ENCODE measurements at regions not wholly inside any gene's neighbourhood (a gene's known extent, or its start where the extent isn't known, plus 50 kb on each side); places are given as distances from the start of the nearest gene placed in this dataset.

DNA sequence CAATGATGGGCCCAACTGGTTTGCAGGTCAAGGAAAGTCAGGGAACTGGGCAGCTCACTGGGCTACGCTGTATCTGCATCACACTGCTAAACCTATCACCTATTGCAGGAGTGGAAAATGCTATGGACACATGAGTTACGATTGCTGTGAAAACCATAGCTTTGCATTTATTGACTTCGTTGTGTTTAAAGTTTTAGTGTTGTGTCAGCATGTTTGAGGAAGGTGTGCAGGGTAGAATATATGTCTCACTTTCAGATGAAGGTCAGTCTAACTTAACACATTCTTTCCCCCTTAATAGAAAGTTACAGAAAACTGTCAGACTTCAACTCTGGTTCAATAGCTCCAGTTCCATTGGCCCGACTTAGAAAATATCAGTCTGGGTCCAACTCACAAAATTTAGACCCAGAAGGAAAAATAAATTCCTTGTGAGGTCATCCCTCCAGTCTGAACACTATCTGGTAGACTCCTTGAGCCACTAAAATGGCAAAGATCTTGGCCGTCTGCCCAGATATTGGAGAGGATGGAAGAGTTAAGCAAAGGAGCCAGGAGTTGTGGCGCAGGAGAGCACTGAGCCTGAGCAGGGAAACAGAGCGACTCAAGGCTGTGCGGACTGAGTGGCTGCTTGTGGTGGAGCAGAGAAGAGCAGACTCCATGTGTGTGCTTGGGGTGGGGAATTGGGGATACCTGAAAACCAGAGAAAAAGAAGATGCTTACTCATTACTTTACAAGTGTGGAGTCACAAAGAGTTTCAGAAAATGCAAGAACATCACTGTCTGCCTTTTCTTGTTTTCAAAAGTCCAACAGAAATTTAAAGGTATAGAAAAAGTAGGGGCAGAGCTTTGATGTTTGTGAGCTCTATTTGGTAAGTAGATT, 518.5 kb downstream of the FGF9 start:
- no peak for DNase-seq (ENCODE audit: low read depth, low spot score)
- in situ Hi-C loops (cut with HindIII; ENCODE audit: low pct_unique_long_range_greater_than_20kb, low sequenced_read_pairs) = no loop called here

DNA sequence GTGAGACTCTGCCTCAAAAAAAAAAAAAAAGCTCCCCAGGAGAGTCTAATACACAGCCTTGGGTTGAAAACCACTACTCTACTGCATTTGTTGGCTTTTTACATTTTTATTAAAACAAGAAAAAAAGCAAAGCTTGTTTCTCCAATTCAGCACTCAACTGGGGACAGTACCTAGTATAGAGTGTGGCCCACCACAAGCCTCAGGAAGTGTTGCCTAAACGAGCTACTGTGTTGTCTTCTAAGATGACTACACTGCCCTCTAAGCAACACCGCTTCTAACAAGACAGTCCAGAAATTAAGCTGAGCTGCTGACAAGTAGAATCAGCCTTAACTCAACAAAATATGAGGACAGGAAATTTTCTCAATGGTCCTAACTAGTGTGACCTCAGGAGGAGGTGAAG, 522.2 kb downstream of the FGF9 start:
- in situ Hi-C loops (cut with HindIII; ENCODE audit: low pct_unique_long_range_greater_than_20kb, low sequenced_read_pairs) = no loop called here
- DNase-seq (ENCODE audit: low read depth, low spot score) = no peak

DNA sequence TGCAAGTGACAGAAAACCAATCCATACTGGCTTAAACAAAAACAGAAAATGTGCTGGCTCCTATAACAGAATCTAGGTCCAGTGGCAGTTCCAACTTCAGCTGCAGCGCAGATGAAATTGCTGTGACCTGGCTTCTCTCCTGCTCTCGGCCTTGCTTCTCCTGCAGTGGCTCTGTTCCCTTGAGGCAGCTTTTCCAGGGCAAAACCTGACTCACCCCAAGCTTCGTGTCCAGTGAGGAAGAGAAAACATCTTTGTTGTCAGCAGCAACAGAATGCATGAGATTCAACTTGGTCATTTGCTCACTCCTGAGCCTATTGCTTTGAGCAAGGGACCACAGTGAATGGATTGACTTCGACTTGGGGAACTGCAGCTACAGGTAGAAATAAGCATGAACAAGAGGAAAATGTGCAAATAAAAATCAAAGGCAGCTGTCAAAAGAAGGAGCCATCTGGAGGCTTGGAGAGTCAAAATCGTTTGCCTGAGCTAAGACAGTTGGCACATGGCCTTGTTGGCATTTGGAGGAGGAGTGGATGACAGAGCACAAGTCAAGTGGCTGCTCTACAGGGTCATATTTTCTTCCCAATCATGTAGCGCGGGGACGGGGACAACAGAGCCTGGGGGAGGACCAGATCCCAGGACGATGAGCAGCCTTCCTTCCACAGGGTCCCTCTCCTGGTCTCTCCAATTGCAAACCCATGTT, 523.4 kb downstream of the FGF9 start:
- in situ Hi-C loops (cut with HindIII; ENCODE audit: low pct_unique_long_range_greater_than_20kb, low sequenced_read_pairs) = no loop called here
- no peak for DNase-seq (ENCODE audit: low read depth, low spot score)

- DNase-seq (ENCODE audit: low read depth, low spot score) = no peak
- in situ Hi-C loops (cut with HindIII; ENCODE audit: low pct_unique_long_range_greater_than_20kb, low sequenced_read_pairs) = no loop called here
Observed at GRCh38 chr13:22195726-22196125, 524.9 kb downstream of the FGF9 start.

DNA sequence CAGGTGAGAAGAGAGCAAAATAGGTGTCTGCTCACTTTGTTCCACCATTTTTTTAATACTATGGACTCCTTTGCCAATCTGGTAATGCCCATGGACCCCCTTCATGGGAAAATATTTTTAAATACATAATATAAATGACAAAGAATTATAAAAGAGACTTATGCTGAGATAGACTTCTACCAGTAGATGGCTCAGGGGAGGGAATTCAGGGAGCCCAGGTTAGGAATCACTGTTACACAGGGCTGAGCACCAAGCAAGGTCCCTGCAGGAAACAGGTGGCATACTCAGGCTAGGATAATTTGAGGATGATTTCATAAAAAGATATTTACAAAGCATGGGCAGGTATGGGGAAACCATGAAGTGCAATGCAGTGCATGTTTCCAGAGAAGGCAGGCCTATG, 525.9 kb downstream of the FGF9 start:
- DNase-seq (ENCODE audit: low read depth, low spot score) = no peak
- in situ Hi-C loops (cut with HindIII; ENCODE audit: low pct_unique_long_range_greater_than_20kb, low sequenced_read_pairs) = no loop called here

- in situ Hi-C loops (cut with HindIII; ENCODE audit: low pct_unique_long_range_greater_than_20kb, low sequenced_read_pairs) = no loop called here
Observed at GRCh38 chr13:22198001-22198400, 527.1 kb downstream of the FGF9 start.

DNA sequence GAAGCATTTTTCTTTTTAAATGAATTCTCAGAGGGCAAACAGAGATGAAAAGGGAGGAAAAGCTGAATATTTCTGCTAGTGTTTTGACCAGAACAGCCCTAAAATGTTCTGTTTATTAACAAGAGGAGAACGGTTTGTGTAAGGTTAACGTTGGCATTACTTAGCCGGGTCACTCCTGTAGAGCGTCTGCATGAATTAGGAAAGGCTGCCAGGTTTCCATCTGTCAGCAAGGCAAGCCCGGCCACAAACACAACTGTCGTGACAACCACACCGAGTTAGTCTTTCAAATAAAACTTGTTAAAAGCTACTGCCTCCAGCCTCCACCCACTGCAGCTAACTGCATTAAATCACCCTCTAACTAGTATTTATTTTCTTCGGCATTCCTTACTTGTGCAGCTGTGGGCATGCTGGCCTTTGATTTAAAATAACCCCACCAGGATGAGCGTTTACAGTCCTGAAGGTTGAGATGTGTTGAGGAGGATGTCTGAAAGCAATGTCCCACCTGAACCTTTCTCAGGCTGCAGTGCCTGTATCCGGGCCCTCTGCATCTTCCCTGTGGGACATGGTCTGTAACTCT, 527.9 kb downstream of the FGF9 start:
- DNase-seq (ENCODE audit: low read depth, low spot score) = no peak
- in situ Hi-C loops (cut with HindIII; ENCODE audit: low pct_unique_long_range_greater_than_20kb, low sequenced_read_pairs) = no loop called here

More at GRCh38 chr13:22198001-22198400, 527.1 kb downstream of the FGF9 start:
- no peak for DNase-seq (ENCODE audit: low read depth, low spot score)

GRCh38 chr13:22200440-22200839, 529.6 kb downstream of the FGF9 start:
- in situ Hi-C loops (cut with HindIII; ENCODE audit: low pct_unique_long_range_greater_than_20kb, low sequenced_read_pairs) = no loop called here
- DNase-seq (ENCODE audit: low read depth, low spot score) = no peak

DNA sequence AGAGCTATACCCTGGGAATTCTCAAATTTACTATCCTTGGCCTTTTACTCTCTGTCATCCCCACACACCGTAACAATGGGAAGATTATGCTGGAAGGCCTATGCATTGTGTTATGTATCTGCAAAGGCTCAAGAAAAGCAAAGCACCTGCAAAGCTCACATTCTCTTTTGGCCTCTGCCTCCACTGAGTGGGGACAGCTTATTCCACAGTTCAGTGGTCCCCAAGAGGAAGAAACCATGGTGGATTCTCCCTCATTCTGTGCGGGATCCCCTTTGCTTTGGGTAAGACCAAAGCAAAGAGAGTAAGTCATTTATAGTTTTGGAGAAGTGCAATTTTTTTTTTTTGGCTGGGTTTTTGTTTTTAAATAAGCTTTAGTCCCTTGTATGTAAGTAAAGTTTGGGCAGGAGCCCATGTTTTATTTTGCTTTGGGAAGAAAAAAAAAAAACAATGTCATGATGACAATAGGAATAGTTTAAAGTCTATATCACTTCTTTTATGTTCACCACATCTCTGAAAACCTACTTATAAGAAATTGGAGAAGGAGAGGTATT, 530.6 kb downstream of the FGF9 start:
- DNase-seq (ENCODE audit: low read depth, low spot score) = no peak
- in situ Hi-C loops (cut with HindIII; ENCODE audit: low pct_unique_long_range_greater_than_20kb, low sequenced_read_pairs) = no loop called here

- in situ Hi-C loops (cut with HindIII; ENCODE audit: low pct_unique_long_range_greater_than_20kb, low sequenced_read_pairs) = no loop called here
- DNase-seq (ENCODE audit: low read depth, low spot score) = no peak
Observed at GRCh38 chr13:22210134-22210930, 539.5 kb downstream of the FGF9 start.

- in situ Hi-C loops (cut with HindIII; ENCODE audit: low pct_unique_long_range_greater_than_20kb, low sequenced_read_pairs) = no loop called here
- DNase-seq (ENCODE audit: low read depth, low spot score) = no peak
Observed at GRCh38 chr13:22211876-22212275, 541.0 kb downstream of the FGF9 start.

- DNase-seq (ENCODE audit: low read depth, low spot score) = no peak
- in situ Hi-C loops (cut with HindIII; ENCODE audit: low pct_unique_long_range_greater_than_20kb, low sequenced_read_pairs) = no loop called here
Observed at GRCh38 chr13:22212576-22212975, 541.7 kb downstream of the FGF9 start.

DNA sequence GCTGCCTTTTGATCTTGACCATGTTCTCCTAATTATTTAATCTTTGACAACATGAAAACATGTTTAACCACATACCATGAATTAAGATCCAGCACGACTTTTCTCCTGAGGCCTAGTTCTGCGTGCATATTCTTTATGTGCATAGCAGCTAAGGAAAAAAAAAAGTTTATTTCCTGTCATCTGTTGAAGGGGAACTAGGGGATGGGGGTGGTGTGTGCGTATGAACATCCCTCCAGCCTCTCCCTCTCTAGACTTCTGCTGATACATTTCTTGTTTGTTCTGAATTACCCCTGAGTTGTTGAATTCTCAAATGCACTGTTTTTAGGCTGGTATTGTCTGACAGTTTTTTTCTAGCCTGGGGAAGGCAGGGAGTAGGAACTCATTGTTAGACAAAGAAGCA, 543.3 kb downstream of the FGF9 start:
- no peak for DNase-seq (ENCODE audit: low read depth, low spot score)
- in situ Hi-C loops (cut with HindIII; ENCODE audit: low pct_unique_long_range_greater_than_20kb, low sequenced_read_pairs) = no loop called here

GRCh38 chr13:22218797-22219196, 547.9 kb downstream of the FGF9 start:
- in situ Hi-C loops (cut with HindIII; ENCODE audit: low pct_unique_long_range_greater_than_20kb, low sequenced_read_pairs) = no loop called here
- no peak for DNase-seq (ENCODE audit: low read depth, low spot score)

DNA sequence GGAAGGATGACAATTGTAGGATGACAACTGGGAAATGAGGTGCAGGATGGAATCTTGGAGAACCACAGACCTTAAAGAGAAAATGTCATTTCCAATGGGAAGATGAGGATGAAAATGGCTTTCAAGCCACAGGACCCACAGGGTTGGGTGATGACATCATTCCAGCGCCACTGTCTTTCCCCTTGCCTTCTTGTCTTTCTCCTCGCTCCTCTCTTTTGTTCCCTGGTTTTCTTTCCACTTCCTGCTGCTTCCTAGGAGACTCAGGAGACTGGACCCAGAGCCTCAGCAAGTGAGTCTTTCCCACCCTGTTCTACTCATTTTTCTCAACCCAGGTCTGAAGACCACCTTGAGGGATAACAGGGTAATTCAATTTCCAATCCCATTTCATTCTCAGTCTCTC, 548.8 kb downstream of the FGF9 start:
- in situ Hi-C loops (cut with HindIII; ENCODE audit: low pct_unique_long_range_greater_than_20kb, low sequenced_read_pairs) = no loop called here
- no peak for DNase-seq (ENCODE audit: low read depth, low spot score)

GRCh38 chr13:22220151-22221135, 549.6 kb downstream of the FGF9 start:
- in situ Hi-C loops (cut with HindIII; ENCODE audit: low pct_unique_long_range_greater_than_20kb, low sequenced_read_pairs) = no loop called here
- DNase-seq (ENCODE audit: low read depth, low spot score) = no peak

DNA sequence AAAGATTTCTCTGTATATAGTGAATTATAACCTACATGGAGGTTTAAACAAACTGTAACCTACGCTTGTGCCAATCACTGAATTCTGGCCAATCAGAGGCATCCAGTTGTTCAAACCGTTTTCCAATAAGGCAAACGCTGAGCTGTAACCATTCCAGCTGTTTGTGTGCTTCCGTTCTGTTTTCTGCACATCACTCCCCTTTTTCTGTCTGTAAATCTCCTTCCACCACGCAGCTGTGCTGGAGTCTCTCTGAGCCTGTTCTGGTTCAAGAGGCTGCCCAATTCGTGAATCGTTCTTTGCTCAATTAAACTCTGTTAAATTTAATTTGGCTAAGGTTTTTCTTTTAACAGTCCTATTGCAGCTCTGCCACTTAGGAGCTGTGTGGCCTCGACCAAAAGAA, 552.5 kb downstream of the FGF9 start:
- in situ Hi-C loops (cut with HindIII; ENCODE audit: low pct_unique_long_range_greater_than_20kb, low sequenced_read_pairs) = no loop called here
- no peak for DNase-seq (ENCODE audit: low read depth, low spot score)
